SK-N-SH treated with all-trans-retinoic acid at 6 μM for 48 hours (cell line): ENCODE measurements at regions not wholly inside any gene's neighbourhood (a gene's known extent, or its start where the extent isn't known, plus 50 kb on each side); places are given as distances from the start of the nearest gene placed in this dataset.

Experiments used
- ATAC-seq: fragments of 200-7000 bp; cut with Tn5 transposase; 3 replicates; pipeline ENCODE4 v1.9.1; 2020; ENCODE audit warnings: mild to moderate bottlenecking, moderate library complexity
- ARNTL ChIP-seq: fragments of 450-650 bp; formaldehyde crosslinking; IDR thresholded peaks from 2 replicates; pipeline ENCODE4 v1.5.0; 2020; ENCODE audit warnings: low read depth, mild to moderate bottlenecking, moderate library complexity, borderline replicate concordance
- BACH2 ChIP-seq: fragments of 250-450 bp; sonication (Bioruptor Pico); IDR thresholded peaks from 2 replicates; pipeline ENCODE4 v1.9.0; 2021; ENCODE audit warnings: mild to moderate bottlenecking, borderline replicate concordance
- CSDC2 ChIP-seq: fragments of 250-450 bp; sonication (Bioruptor Pico); IDR thresholded peaks from 2 replicates; pipeline ENCODE4 v1.5.0; 2020; ENCODE audit warnings: mild to moderate bottlenecking, moderate library complexity
- CSRNP3 ChIP-seq: fragments of 250-450 bp; sonication (Bioruptor Pico); IDR thresholded peaks from 2 replicates; pipeline ENCODE4 v1.5.1; 2021; ENCODE audit warnings: mild to moderate bottlenecking, moderate library complexity
- ESRRG ChIP-seq: fragments of 250-450 bp; sonication (Bioruptor Pico); IDR thresholded peaks from 2 replicates; pipeline ENCODE4 v1.6.1; 2021; ENCODE audit warnings: mild to moderate bottlenecking
- GLIS3 ChIP-seq: fragments of 250-450 bp; sonication (Bioruptor Pico); IDR thresholded peaks from 2 replicates; pipeline ENCODE4 v1.5.0; 2020; ENCODE audit warnings: mild to moderate bottlenecking, moderate library complexity
- ISL1 ChIP-seq: fragments of 250-450 bp; sonication (Bioruptor Pico); IDR thresholded peaks from 2 replicates; pipeline ENCODE4 v2.1.2; 2022; ENCODE audit warnings: mild to moderate bottlenecking, moderate library complexity
- OSR1 ChIP-seq: fragments of 250-450 bp; sonication (Bioruptor Pico); IDR thresholded peaks from 2 replicates; pipeline ENCODE4 v1.8.0; 2022; ENCODE audit warnings: moderate library complexity, mild to moderate bottlenecking, inconsistent platforms
- PATZ1 ChIP-seq: fragments of 250-450 bp; sonication (Bioruptor Pico); IDR thresholded peaks from 2 replicates; pipeline ENCODE4 v1.8.0; 2020; ENCODE audit warnings: mild to moderate bottlenecking, moderate library complexity, borderline replicate concordance
- RARB ChIP-seq: fragments of 250-450 bp; sonication (Bioruptor Pico); IDR thresholded peaks from 2 replicates; pipeline ENCODE4 v1.8.0; 2021; ENCODE audit warnings: mild to moderate bottlenecking, moderate library complexity
- SNAI2 ChIP-seq: fragments of 250-450 bp; sonication (Bioruptor Pico); IDR thresholded peaks from 2 replicates; pipeline ENCODE4 v1.5.0; 2020; ENCODE audit warnings: mild to moderate bottlenecking, moderate library complexity
- TCF4 ChIP-seq: fragments of 250-450 bp; sonication (Bioruptor Pico); IDR thresholded peaks from 2 replicates; pipeline ENCODE4 v1.8.0; 2021; ENCODE audit warnings: mild to moderate bottlenecking, moderate library complexity, borderline replicate concordance
- TOX ChIP-seq: fragments of 250-450 bp; sonication (Bioruptor Pico); IDR thresholded peaks from 2 replicates; pipeline ENCODE4 v1.8.0; 2021; ENCODE audit warnings: mild to moderate bottlenecking, moderate library complexity, borderline replicate concordance
- ZC3H10 ChIP-seq: fragments of 250-450 bp; sonication (Bioruptor Pico); IDR thresholded peaks from 2 replicates; pipeline ENCODE4 v1.5.1; 2021; ENCODE audit warnings: mild to moderate bottlenecking, moderate library complexity
- ZFP3 ChIP-seq: fragments of 250-450 bp; sonication (Bioruptor Pico); IDR thresholded peaks from 2 replicates; pipeline ENCODE4 v1.5.0; 2020; ENCODE audit warnings: mild to moderate bottlenecking, moderate library complexity
- ZFP30 ChIP-seq: fragments of 450-650 bp; formaldehyde crosslinking; IDR thresholded peaks from 2 replicates; pipeline ENCODE4 v1.5.0; 2022; ENCODE audit warnings: mild to moderate bottlenecking, moderate library complexity
- ZNF565 ChIP-seq: fragments of 450-650 bp; formaldehyde crosslinking; conservative IDR thresholded peaks from 2 replicates; pipeline ENCODE4 v1.5.0; 2020; ENCODE audit warnings: low read depth, mild to moderate bottlenecking, moderate library complexity
- ZNF70 ChIP-seq: fragments of 450-650 bp; formaldehyde crosslinking; IDR thresholded peaks from 2 replicates; pipeline ENCODE4 v1.5.0; 2020; ENCODE audit warnings: mild to moderate bottlenecking, moderate library complexity
- ZNF8 ChIP-seq: fragments of 450-650 bp; formaldehyde crosslinking; IDR thresholded peaks from 2 replicates; pipeline ENCODE4 v1.5.0; 2020; ENCODE audit warnings: mild to moderate bottlenecking, moderate library complexity
- TF ChIP-seq, protein P1 (sequence below): fragments of 250-450 bp; sonication (Bioruptor Pico); IDR thresholded peaks from 2 replicates; pipeline ENCODE4 v1.5.1; 2020; ENCODE audit warnings: low read depth, mild to moderate bottlenecking, moderate library complexity

- TF ChIP-seq ZNF70 (CRISPR knock-in tag) (no peak), ZNF565 (CRISPR knock-in tag) (no peak), CSDC2 (CRISPR knock-in tag) (no peak), ZFP3 (CRISPR knock-in tag) (no peak), ESRRG (CRISPR knock-in tag) (no peak), GLIS3 (CRISPR knock-in tag) (no peak), PATZ1 (no peak), ZNF8 (CRISPR knock-in tag) (no peak), ZC3H10 (no peak), RARB (CRISPR knock-in tag) (no peak), TOX (no peak), OSR1 (CRISPR knock-in tag) (no peak), ARNTL (no peak)
- ATAC-seq: no peak
Measured at GRCh38 chr10:2957785-2958184, 109.6 kb upstream of the PFKP start.

DNA sequence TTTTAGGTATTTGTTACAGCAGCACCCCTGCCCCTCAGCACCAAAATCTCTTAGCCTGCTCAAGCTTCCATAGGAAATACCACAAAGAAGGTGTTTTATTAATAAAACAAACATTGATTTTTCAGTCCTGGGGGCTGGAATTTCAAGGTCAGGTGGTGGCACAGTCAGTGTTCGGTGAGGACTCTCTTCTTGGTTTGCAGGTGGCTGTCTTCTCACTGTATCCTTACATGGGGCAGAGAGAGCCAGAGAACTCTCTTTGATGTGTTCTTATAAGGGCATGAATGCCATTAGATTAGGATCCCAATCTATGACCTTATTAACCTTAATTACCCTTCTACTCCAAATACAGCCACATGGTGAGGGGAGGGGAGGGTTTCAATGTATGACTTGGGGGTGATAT is 112.3 kb upstream of the PFKP start:
- TF ChIP-seq ZFP3 (CRISPR knock-in tag): no peak
- TF ChIP-seq OSR1 (CRISPR knock-in tag): no peak
- TF ChIP-seq SNAI2 (CRISPR knock-in tag): no peak
- no peak for TF ChIP-seq GLIS3 (CRISPR knock-in tag)
- no peak for ATAC-seq

DNA sequence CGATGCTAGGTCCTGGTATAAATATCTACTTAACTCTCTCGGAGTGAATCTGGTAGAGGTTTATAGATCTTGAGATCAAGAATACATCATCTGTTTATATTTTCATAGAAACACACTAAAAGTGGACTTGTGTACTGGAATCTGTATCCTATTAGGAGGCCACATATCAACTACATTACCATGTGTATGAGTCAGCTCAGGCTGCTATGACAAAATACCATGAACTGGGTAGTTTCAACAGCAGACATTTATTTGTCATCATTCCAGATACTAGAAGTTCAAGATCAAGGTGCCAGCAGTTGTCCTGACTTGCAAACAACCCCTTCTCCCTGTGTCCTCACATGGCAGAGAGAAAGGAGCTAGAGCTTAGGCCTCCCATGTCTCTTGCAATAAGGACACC is 113.9 kb upstream of the PFKP start:
- TF ChIP-seq ZNF565 (CRISPR knock-in tag) (no peak), ZNF70 (CRISPR knock-in tag) (no peak), ARNTL (no peak), OSR1 (CRISPR knock-in tag) (no peak), ISL1 (no peak)
- ATAC-seq: no peak

GRCh38 chr10:2951235-2951835 is 116.0 kb upstream of the PFKP start:
- TF ChIP-seq CSDC2 (CRISPR knock-in tag): no peak
- no peak for TF ChIP-seq ARNTL
- TF ChIP-seq PATZ1: no peak
- ATAC-seq: no peak

DNA sequence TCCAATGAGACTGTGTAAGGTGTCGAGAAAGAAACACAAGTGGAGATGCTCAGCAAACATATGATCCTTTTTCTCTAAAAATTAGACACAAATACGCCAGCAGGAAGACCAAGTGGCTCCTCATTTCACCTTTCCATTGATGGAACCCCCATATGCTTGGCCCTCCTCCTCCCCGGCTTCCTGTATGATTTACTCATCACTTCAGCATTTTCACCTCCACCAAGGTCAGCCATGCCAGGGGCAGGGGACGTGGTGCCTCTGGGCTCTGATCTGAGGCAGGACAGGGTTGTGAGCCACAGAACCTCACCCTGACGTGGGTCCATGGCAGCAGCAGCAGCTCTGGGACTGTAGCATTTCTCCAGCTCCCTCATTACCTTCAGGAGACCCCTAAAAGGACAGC is 116.8 kb upstream of the PFKP start:
- TF ChIP-seq SNAI2 (CRISPR knock-in tag) (no peak), ZC3H10 (no peak), ARNTL (no peak), RARB (CRISPR knock-in tag) (no peak), GLIS3 (CRISPR knock-in tag) (no peak), CSRNP3 (CRISPR knock-in tag) (no peak), ZFP30 (CRISPR knock-in tag) (no peak), ESRRG (CRISPR knock-in tag) (no peak), ZNF70 (CRISPR knock-in tag) (no peak), ZNF8 (CRISPR knock-in tag) (no peak), BACH2 (CRISPR knock-in tag) (no peak), TCF4 (no peak), PATZ1 (no peak), CSDC2 (CRISPR knock-in tag) (no peak), TOX (no peak), ZFP3 (CRISPR knock-in tag) (no peak), ISL1 (no peak)
- TF ChIP-seq, protein P1, sequence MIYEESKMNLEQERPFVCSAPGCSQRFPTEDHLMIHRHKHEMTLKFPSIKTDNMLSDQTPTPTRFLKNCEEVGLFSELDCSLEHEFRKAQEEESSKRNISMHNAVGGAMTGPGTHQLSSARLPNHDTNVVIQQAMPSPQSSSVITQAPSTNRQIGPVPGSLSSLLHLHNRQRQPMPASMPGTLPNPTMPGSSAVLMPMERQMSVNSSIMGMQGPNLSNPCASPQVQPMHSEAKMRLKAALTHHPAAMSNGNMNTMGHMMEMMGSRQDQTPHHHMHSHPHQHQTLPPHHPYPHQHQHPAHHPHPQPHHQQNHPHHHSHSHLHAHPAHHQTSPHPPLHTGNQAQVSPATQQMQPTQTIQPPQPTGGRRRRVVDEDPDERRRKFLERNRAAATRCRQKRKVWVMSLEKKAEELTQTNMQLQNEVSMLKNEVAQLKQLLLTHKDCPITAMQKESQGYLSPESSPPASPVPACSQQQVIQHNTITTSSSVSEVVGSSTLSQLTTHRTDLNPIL (CRISPR knock-in tag): no peak
- TF ChIP-seq, all 23 proteins: peak for 0
- ATAC-seq: no peak
